ENCODE measurements at regions not wholly inside any gene's neighbourhood (a gene's known extent, or its start where the extent isn't known, plus 50 kb on each side); places are given as distances from the start of the nearest gene placed in this dataset.

GRCh38 chr20:54292185-54292584 is 84.3 kb downstream of the PFDN4 start:
- DNase-seq = no peak
- BruUV-seq (replicated peaks) = no TSS peak
- H3K27ac Mint-ChIP-seq (ENCODE audit: unreplicated experiment) = no peak overlapping the region

DNA sequence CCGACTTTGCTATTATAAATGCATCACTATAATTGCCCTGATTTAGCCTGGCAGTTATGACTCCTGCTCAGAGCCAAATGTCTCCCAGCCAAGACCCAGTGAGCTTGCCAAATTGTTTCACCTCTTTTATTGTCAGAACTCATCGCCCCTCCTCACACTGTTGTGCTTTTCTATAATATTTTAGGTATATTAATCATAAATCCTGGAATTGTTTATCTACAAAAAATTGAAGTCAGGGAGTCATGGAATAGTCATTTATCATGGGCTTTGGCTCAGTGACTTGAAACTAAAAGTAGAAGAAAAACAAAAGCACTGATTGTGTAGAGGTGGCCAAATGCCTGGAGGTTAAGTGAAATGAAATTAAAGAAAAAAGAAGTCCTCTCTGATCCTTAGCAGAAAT is 85.6 kb downstream of the PFDN4 start:
- Histone ChIP-seq H3K4me3 (ENCODE audit: low read depth, low read length) (no peak overlapping the region), H3K9me3 (no peaks in the 10 kb centered on the region), H3K36me3 (ENCODE audit: control insufficient read depth, insufficient read depth, low read length) (no peaks in the 10 kb centered on the region), H3K4me1 (no peaks in the 10 kb centered on the region), H3K27me3 (replicated peaks; ENCODE audit: control insufficient read depth, insufficient read depth, low read length) (no peaks in the 10 kb centered on the region; the same call in none of the 2 replicates)
- ChIA-PET POLR2A (no interaction called here), CTCF (no interaction called here)
- intact Hi-C loops (cut with micrococcal nuclease; ENCODE audit: unreplicated experiment) = no loop called here
- no TSS peak for BruUV-seq (replicated peaks)
- Mint-ChIP-seq H3K4me1 (ENCODE audit: low read depth, unreplicated experiment) (no peaks in the 10 kb centered on the region), H3K27ac (ENCODE audit: unreplicated experiment) (no peak overlapping the region), H3K36me3 (ENCODE audit: insufficient read depth, unreplicated experiment) (no peaks in the 10 kb centered on the region), H3K9me3 (ENCODE audit: unreplicated experiment) (no peaks in the 10 kb centered on the region), H3K4me3 (ENCODE audit: unreplicated experiment) (no peak overlapping the region), H3K27me3 (ENCODE audit: insufficient read depth, unreplicated experiment) (peaks cover 8% of the 10 kb centered on the region)
- no peak for TF ChIP-seq CTCF (IDR thresholded peaks at IDR 0.05; ENCODE audit: insufficient read depth in 1 of 2, low read depth in 1 of 2, low read length in 1 of 2, severe bottlenecking in 1 of 2, unreplicated experiment in 1 of 2)
- DNase-seq = no peak

More at GRCh38 chr20:54292185-54292584, 84.3 kb downstream of the PFDN4 start:
- Mint-ChIP-seq H3K36me3 (ENCODE audit: insufficient read depth, unreplicated experiment) (no peaks in the 10 kb centered on the region), H3K4me3 (ENCODE audit: unreplicated experiment) (no peak overlapping the region), H3K9me3 (ENCODE audit: unreplicated experiment) (no peaks in the 10 kb centered on the region), H3K4me1 (ENCODE audit: low read depth, unreplicated experiment) (no peaks in the 10 kb centered on the region), H3K27me3 (ENCODE audit: insufficient read depth, unreplicated experiment) (peaks cover 8% of the 10 kb centered on the region)
- no peaks in the 10 kb centered on the region for H3K4me1 ChIP-seq
- H3K27me3 ChIP-seq (replicated peaks; ENCODE audit: control insufficient read depth, insufficient read depth, low read length) = no peaks in the 10 kb centered on the region; the same call in none of the 2 replicates
- CTCF ChIA-PET = no interaction called here
- POLR2A ChIA-PET = interaction anchor here (0.6 kb wide), 1 partner anchor 10 kb away, joined by 3 read pairs; no protein-coding TSS in a partner anchor
- no peak for TF ChIP-seq CTCF (IDR thresholded peaks at IDR 0.05; ENCODE audit: insufficient read depth in 1 of 2, low read depth in 1 of 2, low read length in 1 of 2, severe bottlenecking in 1 of 2, unreplicated experiment in 1 of 2)
- intact Hi-C loops (cut with micrococcal nuclease; ENCODE audit: unreplicated experiment) = no loop called here
- no peaks in the 10 kb centered on the region for H3K36me3 ChIP-seq (ENCODE audit: control insufficient read depth, insufficient read depth, low read length)
- no peaks in the 10 kb centered on the region for H3K9me3 ChIP-seq
- no peak overlapping the region for H3K4me3 ChIP-seq (ENCODE audit: low read depth, low read length)

- Mint-ChIP-seq H3K27ac (ENCODE audit: unreplicated experiment) (no peak overlapping the region), H3K9me3 (ENCODE audit: unreplicated experiment) (no peaks in the 10 kb centered on the region), H3K4me1 (ENCODE audit: low read depth, unreplicated experiment) (no peaks in the 10 kb centered on the region), H3K27me3 (ENCODE audit: insufficient read depth, unreplicated experiment) (peaks cover 8% of the 10 kb centered on the region), H3K4me3 (ENCODE audit: unreplicated experiment) (no peak overlapping the region), H3K36me3 (ENCODE audit: insufficient read depth, unreplicated experiment) (no peaks in the 10 kb centered on the region)
- Histone ChIP-seq H3K36me3 (ENCODE audit: control insufficient read depth, insufficient read depth, low read length) (no peaks in the 10 kb centered on the region), H3K9me3 (no peaks in the 10 kb centered on the region), H3K27me3 (replicated peaks; ENCODE audit: control insufficient read depth, insufficient read depth, low read length) (no peaks in the 10 kb centered on the region; the same call in none of the 2 replicates), H3K4me1 (no peaks in the 10 kb centered on the region), H3K4me3 (ENCODE audit: low read depth, low read length) (no peak overlapping the region)
- TF ChIP-seq CTCF (IDR thresholded peaks at IDR 0.05; ENCODE audit: insufficient read depth in 1 of 2, low read depth in 1 of 2, low read length in 1 of 2, severe bottlenecking in 1 of 2, unreplicated experiment in 1 of 2) = no peak
- no TSS peak for BruUV-seq (replicated peaks)
- intact Hi-C loops (cut with micrococcal nuclease; ENCODE audit: unreplicated experiment) = no loop called here
- no peak for DNase-seq
- POLR2A ChIA-PET = no interaction called here
- CTCF ChIA-PET = no interaction called here
Observed at GRCh38 chr20:54294094-54294493, 86.2 kb downstream of the PFDN4 start.

Measured in Caco-2 (cell line).